Fibroblast of pulmonary artery (primary cell): ENCODE measurements at regions not wholly inside any gene's neighbourhood (a gene's known extent, or its start where the extent isn't known, plus 50 kb on each side); places are given as distances from the start of the nearest gene placed in this dataset.

ENCODE experiments used
- DNase-seq: peaks from one replicate; pipeline ENCODE4 v3.0.0-alpha.2; 2010; ENCODE audit warnings: low read depth
- H3K4me3 ChIP-seq: replicated peaks from 2 replicates; pipeline ENCODE4 v1.5.1; 2011; ENCODE audit warnings: low read depth, mild to moderate bottlenecking, control low read depth, low read length, moderate library complexity
- CTCF ChIP-seq: IDR thresholded peaks from 2 replicates; pipeline ENCODE4 v1.5.1; 2011; ENCODE audit warnings: mild to moderate bottlenecking, control low read depth, low read length, inconsistent platforms; ENCODE audit errors: missing control alignments

GRCh38 chr17:62895320-62896301 lies 70.4 kb upstream of the TANC2 start:
- no peak for TF ChIP-seq CTCF
- H3K4me3 ChIP-seq: no peak overlapping the region
- no peak for DNase-seq

GRCh38 chr17:62892870-62893338 lies 73.1 kb upstream of the TANC2 start:
- TF ChIP-seq CTCF: no peak
- DNase-seq: peak; percentile 87
- H3K4me3 ChIP-seq: no peak overlapping the region

GRCh38 chr17:62892061-62892675 lies 73.9 kb upstream of the TANC2 start:
- no peak for DNase-seq
- H3K4me3 ChIP-seq: no peak overlapping the region
- TF ChIP-seq CTCF: no peak

GRCh38 chr17:62891659-62892058 lies 74.4 kb upstream of the TANC2 start:
- no peak overlapping the region for H3K4me3 ChIP-seq
- no peak for TF ChIP-seq CTCF
- no peak for DNase-seq

- no peak for DNase-seq
- H3K4me3 ChIP-seq: no peak overlapping the region
- no peak for TF ChIP-seq CTCF
Measured at GRCh38 chr17:62888765-62889164, 77.3 kb upstream of the TANC2 start.

GRCh38 chr17:62888148-62888547 lies 77.9 kb upstream of the TANC2 start:
- no peak for DNase-seq
- no peak overlapping the region for H3K4me3 ChIP-seq
- no peak for TF ChIP-seq CTCF

- no peak for TF ChIP-seq CTCF
- H3K4me3 ChIP-seq: no peak overlapping the region
- DNase-seq: no peak
Measured at GRCh38 chr17:62887437-62887836, 78.6 kb upstream of the TANC2 start.
